Parathyroid adenoma (tissue), 2 donors: ENCODE measurements at regions not wholly inside any gene's neighbourhood (a gene's known extent, or its start where the extent isn't known, plus 50 kb on each side); places are given as distances from the start of the nearest gene placed in this dataset.

Experiments
- H2AFZ ChIP-seq: fragments of 300-600 bp; sonication (generic); one replicate; pipeline ENCODE4 v1.7.0; 2017; ENCODE audit warnings: antibody characterized with exemption, mild to moderate bottlenecking
- H3K27ac ChIP-seq: fragments of 300-600 bp; sonication (generic); one replicate; pipeline ENCODE4 v1.7.0; 2017
- H3K27me3 ChIP-seq: fragments of 300-600 bp; sonication (generic); one replicate; pipeline ENCODE4 v1.7.0; 2017; ENCODE audit warnings: low read length; ENCODE audit not compliant: control insufficient read depth, insufficient read depth
- H3K36me3 ChIP-seq: fragments of 300-600 bp; sonication (generic); one replicate; pipeline ENCODE4 v1.7.0; 2017; ENCODE audit warnings: low read length; ENCODE audit not compliant: control insufficient read depth, insufficient read depth
- H3K4me1 ChIP-seq: fragments of 300-600 bp; sonication (generic); one replicate; pipeline ENCODE4 v1.7.0; 2017; ENCODE audit warnings: control low read depth
- H3K4me2 ChIP-seq: fragments of 300-600 bp; sonication (generic); one replicate; pipeline ENCODE4 v1.7.0; 2017; ENCODE audit warnings: low read length
- H3K4me3 ChIP-seq: fragments of 300-600 bp; sonication (generic); one replicate; pipeline ENCODE4 v1.7.0; 2017; ENCODE audit warnings: low read depth, low read length
- H3K79me2 ChIP-seq: fragments of 300-600 bp; sonication (generic); one replicate; pipeline ENCODE4 v1.7.0; 2017; ENCODE audit warnings: control low read depth
- H3K9ac ChIP-seq: fragments of 300-600 bp; sonication (generic); one replicate; pipeline ENCODE4 v1.7.0; 2017; ENCODE audit warnings: mild to moderate bottlenecking
- H3K9me3 ChIP-seq: fragments of 300-600 bp; sonication (generic); one replicate; pipeline ENCODE4 v1.7.0; 2017; ENCODE audit warnings: low read length; ENCODE audit not compliant: control insufficient read depth
- TF ChIP-seq, protein P1 (sequence below): fragments of 300-600 bp; sonication (generic); IDR thresholded peaks from one replicate; pipeline ENCODE4 v1.7.0; 2017; ENCODE audit warnings: antibody characterized with exemption, mild to moderate bottlenecking
- donor health status: primary hyperparathyroidism.

GRCh38 chr10:78813998-78814399 lies 254.8 kb upstream of the ZMIZ1 start:
- Histone ChIP-seq H3K9me3 (no peaks in the 10 kb centered on the region), H2AFZ (no peak overlapping the region), H3K4me1 (peaks cover 25% of the 10 kb centered on the region), H3K36me3 (no peaks in the 10 kb centered on the region), H3K4me2 (no peak overlapping the region), H3K27ac (no peak overlapping the region), H3K79me2 (no peaks in the 10 kb centered on the region), H3K4me3 (no peak overlapping the region), H3K27me3 (no peaks in the 10 kb centered on the region), H3K9ac (no peak overlapping the region)
- TF ChIP-seq, protein P1, sequence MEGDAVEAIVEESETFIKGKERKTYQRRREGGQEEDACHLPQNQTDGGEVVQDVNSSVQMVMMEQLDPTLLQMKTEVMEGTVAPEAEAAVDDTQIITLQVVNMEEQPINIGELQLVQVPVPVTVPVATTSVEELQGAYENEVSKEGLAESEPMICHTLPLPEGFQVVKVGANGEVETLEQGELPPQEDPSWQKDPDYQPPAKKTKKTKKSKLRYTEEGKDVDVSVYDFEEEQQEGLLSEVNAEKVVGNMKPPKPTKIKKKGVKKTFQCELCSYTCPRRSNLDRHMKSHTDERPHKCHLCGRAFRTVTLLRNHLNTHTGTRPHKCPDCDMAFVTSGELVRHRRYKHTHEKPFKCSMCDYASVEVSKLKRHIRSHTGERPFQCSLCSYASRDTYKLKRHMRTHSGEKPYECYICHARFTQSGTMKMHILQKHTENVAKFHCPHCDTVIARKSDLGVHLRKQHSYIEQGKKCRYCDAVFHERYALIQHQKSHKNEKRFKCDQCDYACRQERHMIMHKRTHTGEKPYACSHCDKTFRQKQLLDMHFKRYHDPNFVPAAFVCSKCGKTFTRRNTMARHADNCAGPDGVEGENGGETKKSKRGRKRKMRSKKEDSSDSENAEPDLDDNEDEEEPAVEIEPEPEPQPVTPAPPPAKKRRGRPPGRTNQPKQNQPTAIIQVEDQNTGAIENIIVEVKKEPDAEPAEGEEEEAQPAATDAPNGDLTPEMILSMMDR = no peak

DNA sequence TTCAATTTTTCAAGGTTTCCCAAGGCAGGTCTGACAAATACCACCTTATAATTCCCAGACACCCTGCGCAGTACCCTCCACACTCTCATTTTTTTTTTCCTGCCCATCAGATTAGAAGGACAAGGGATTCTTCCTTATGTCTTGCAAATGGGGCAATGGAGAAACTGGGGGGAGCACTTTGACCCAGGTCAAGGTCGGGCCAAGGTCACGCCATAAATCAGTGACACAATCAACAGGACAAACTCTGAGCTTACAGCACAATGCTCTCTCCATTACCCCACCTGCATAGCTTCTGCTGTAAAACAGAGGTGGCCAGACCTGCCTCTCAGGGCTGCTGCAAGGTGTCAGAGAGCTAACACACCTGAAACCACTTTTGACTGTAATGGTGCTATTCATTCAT lies 254.4 kb upstream of the ZMIZ1 start:
- no peaks in the 10 kb centered on the region for H3K9me3 ChIP-seq
- H3K4me1 ChIP-seq = peaks cover 29% of the 10 kb centered on the region
- H3K9ac ChIP-seq = no peak overlapping the region
- TF ChIP-seq, protein P1 = no peak
- H3K27me3 ChIP-seq = no peaks in the 10 kb centered on the region
- no peak overlapping the region for H2AFZ ChIP-seq
- H3K79me2 ChIP-seq = no peaks in the 10 kb centered on the region
- no peak overlapping the region for H3K27ac ChIP-seq
- no peak overlapping the region for H3K4me3 ChIP-seq
- H3K36me3 ChIP-seq = no peaks in the 10 kb centered on the region
- no peak overlapping the region for H3K4me2 ChIP-seq

- Histone ChIP-seq H3K27ac (no peak overlapping the region), H3K79me2 (no peaks in the 10 kb centered on the region), H3K4me1 (peaks cover 33% of the 10 kb centered on the region), H3K9ac (no peak overlapping the region), H3K36me3 (no peaks in the 10 kb centered on the region), H3K4me2 (no peak overlapping the region), H3K4me3 (no peak overlapping the region), H3K27me3 (no peaks in the 10 kb centered on the region), H2AFZ (no peak overlapping the region), H3K9me3 (no peaks in the 10 kb centered on the region)
- TF ChIP-seq, protein P1 = no peak
Observed at GRCh38 chr10:78815702-78816334, 252.9 kb upstream of the ZMIZ1 start.

DNA sequence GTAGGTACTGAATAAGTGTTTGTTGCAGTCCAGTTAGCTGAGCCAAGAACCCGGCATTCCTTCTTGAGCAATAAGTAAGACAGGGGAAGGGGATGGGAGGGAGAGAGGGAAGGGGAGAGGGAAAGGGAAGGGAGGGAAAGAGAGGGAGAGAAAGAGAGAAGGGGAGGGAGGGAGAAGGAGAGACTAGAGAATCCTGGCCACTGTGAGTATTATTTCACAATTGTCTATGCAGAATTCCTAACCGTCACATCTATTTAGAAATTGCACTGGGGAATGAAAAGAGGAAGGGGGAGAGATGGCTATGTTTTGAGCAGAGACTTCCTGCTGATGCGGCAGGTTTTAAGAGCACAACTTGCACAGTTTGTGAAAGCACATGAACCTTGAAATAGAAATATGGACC lies 251.4 kb upstream of the ZMIZ1 start:
- H3K4me3 ChIP-seq = no peak overlapping the region
- H3K79me2 ChIP-seq = no peaks in the 10 kb centered on the region
- no peak overlapping the region for H3K9ac ChIP-seq
- TF ChIP-seq, protein P1 = no peak
- no peaks in the 10 kb centered on the region for H3K36me3 ChIP-seq
- H3K27me3 ChIP-seq = no peaks in the 10 kb centered on the region
- H3K4me2 ChIP-seq = peak overlapping the region; percentile 5
- peak overlapping the region; percentile 33 for H3K27ac ChIP-seq
- no peaks in the 10 kb centered on the region for H3K9me3 ChIP-seq
- peaks cover 33% of the 10 kb centered on the region for H3K4me1 ChIP-seq
- no peak overlapping the region for H2AFZ ChIP-seq

- no peaks in the 10 kb centered on the region for H3K79me2 ChIP-seq
- H3K27me3 ChIP-seq = no peaks in the 10 kb centered on the region
- H3K27ac ChIP-seq = peak overlapping the region; percentile 33
- no peaks in the 10 kb centered on the region for H3K36me3 ChIP-seq
- H3K4me2 ChIP-seq = peak overlapping the region; percentile 5
- H2AFZ ChIP-seq = no peak overlapping the region
- no peaks in the 10 kb centered on the region for H3K9me3 ChIP-seq
- no peak overlapping the region for H3K9ac ChIP-seq
- TF ChIP-seq, protein P1 = no peak
- peaks cover 33% of the 10 kb centered on the region for H3K4me1 ChIP-seq
- no peak overlapping the region for H3K4me3 ChIP-seq
Observed at GRCh38 chr10:78817804-78818203, 251.0 kb upstream of the ZMIZ1 start.
